Gastrocnemius medialis (tissue), 4 donors: ENCODE measurements at regions not wholly inside any gene's neighbourhood (a gene's known extent, or its start where the extent isn't known, plus 50 kb on each side); places are given as distances from the start of the nearest gene placed in this dataset.

Source experiments
- ATAC-seq, 2 donors: fragments of 150-250 bp; one replicate each; pipeline ENCODE4 v1.9.1; 2016
- DNase-seq, 2 donors: peaks; one replicate each; pipeline ENCODE4 v3.0.0-alpha.2; 2019
- H3K27ac ChIP-seq, 4 donors: fragments of 200-600 bp; sonication (generic); 1 replicate in 1 of 4; 2 replicates in 3 of 4; pipeline ENCODE4 v1.5.1; 2016 to 2018; ENCODE audit warnings: mild to moderate bottlenecking in 2 of 4, moderate library complexity in 1 of 4
- H3K27me3 ChIP-seq, 3 donors: fragments of 200-600 bp; sonication (generic) in 2 of 3; 1 replicate in 1 of 3; 2 replicates in 2 of 3; pipeline versions ENCODE4 v1.5.1 to v1.6.0; 2016 to 2019; ENCODE audit warnings: mild to moderate bottlenecking in 1 of 3, moderate library complexity in 1 of 3
- H3K36me3 ChIP-seq, 2 donors: fragments of 200-600 bp; sonication (generic) in 1 of 2; one replicate each; pipeline ENCODE4 v1.5.1; 2017 to 2018
- H3K4me1 ChIP-seq, 2 donors: fragments of 200-600 bp; sonication (generic) in 1 of 2; one replicate each; pipeline ENCODE4 v1.5.1; 2016 to 2017; ENCODE audit warnings: mild to moderate bottlenecking in 2 of 2
- H3K4me3 ChIP-seq, 4 donors: fragments of 200-600 bp; sonication (generic) in 3 of 4; 1 replicate in 1 of 4; 2 replicates in 3 of 4; pipeline ENCODE4 v1.5.1; 2016 to 2019; ENCODE audit warnings: mild to moderate bottlenecking in 2 of 4
- H3K9me3 ChIP-seq, 3 donors: fragments of 200-600 bp; sonication (generic) in 2 of 3; 1 replicate in 1 of 3; 2 replicates in 2 of 3; pipeline ENCODE4 v1.5.1; 2016 to 2019
- POLR2A ChIP-seq, 2 donors: fragments of 450-650 bp; IDR thresholded peaks; one replicate each; pipeline ENCODE4 v1.6.1; 2017; ENCODE audit warnings: antibody characterized with exemption in 2 of 2, mild to moderate bottlenecking in 2 of 2, moderate library complexity in 2 of 2
- in situ Hi-C, 4 donors: fragments of 200-750 bp; cut with MboI; loops; one replicate each; pipeline versions ENCODE4 v1.15.0 to v1.8.0; 2017; ENCODE audit warnings: low sequenced_read_pairs in 4 of 4
- intact Hi-C: fragments of 100-400 bp; cut with DNase I; formaldehyde crosslinking; loops from one replicate; pipeline ENCODE4 v1.15.1; 2023; ENCODE audit warnings: low total_unique reads
- TF ChIP-seq, protein P1 (sequence below), 5 experiments: fragments of 450-650 bp in 3 of 5; fragments of 200-600 bp in 2 of 5; sonication (generic) in 2 of 5; IDR thresholded peaks in 4 of 5; conservative IDR thresholded peaks in 1 of 5; 1 replicate in 4 of 5; 2 replicates in 1 of 5; pipeline ENCODE4 v1.5.1; 2016 to 2019; ENCODE audit warnings: antibody characterized with exemption in 5 of 5, mild to moderate bottlenecking in 3 of 5, moderate library complexity in 3 of 5

DNA sequence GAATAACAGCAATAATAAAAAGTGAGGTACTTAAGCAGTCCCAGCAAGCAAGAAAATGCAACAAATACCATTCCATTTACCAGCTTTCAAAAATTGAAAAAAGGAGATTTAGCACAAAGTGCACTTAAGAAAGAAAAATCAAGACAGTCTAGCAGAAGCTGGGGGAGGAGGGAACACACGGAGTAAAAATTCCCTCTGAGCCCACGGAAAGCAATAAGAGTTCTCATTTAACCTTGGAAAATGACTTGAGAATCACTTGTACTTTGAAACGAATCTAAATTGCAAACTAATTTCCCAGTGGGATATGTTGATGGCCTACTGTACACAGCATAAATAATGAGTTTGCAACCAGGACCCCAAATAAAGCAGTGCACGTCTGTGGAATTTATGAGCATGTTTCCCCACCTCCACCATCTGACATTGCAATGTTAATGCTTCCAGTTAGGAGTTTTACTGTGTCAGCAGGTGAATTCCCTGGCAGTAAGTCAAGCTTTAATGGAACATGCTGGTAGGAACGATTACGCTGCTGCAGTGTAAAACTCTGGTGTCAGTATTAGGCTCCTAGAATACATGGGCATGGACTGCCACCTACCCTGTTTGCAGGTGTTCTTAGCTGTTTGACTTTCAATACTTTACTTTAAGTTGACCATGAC lies 386.8 kb downstream of the HDGFL1 start:
- in situ Hi-C loops, result no loop called here
- Histone ChIP-seq H3K4me3 (no peak overlapping the region), H3K4me1 (peaks cover 0 to 5% of the 10 kb centered on the region in 2 donors), H3K27ac (no peak overlapping the region), H3K27me3 (no peaks in the 10 kb centered on the region), H3K36me3 (no peaks in the 10 kb centered on the region), H3K9me3 (no peaks in the 10 kb centered on the region)
- ATAC-seq, result no peak
- no peak for DNase-seq
- intact Hi-C loops, result no loop called here
- TF ChIP-seq, protein P1, sequence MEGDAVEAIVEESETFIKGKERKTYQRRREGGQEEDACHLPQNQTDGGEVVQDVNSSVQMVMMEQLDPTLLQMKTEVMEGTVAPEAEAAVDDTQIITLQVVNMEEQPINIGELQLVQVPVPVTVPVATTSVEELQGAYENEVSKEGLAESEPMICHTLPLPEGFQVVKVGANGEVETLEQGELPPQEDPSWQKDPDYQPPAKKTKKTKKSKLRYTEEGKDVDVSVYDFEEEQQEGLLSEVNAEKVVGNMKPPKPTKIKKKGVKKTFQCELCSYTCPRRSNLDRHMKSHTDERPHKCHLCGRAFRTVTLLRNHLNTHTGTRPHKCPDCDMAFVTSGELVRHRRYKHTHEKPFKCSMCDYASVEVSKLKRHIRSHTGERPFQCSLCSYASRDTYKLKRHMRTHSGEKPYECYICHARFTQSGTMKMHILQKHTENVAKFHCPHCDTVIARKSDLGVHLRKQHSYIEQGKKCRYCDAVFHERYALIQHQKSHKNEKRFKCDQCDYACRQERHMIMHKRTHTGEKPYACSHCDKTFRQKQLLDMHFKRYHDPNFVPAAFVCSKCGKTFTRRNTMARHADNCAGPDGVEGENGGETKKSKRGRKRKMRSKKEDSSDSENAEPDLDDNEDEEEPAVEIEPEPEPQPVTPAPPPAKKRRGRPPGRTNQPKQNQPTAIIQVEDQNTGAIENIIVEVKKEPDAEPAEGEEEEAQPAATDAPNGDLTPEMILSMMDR (IDR thresholded peaks at IDR 0.05 in 4 of 5, conservative IDR thresholded peaks at IDR 0.05 in 1 of 5), result no peak

DNA sequence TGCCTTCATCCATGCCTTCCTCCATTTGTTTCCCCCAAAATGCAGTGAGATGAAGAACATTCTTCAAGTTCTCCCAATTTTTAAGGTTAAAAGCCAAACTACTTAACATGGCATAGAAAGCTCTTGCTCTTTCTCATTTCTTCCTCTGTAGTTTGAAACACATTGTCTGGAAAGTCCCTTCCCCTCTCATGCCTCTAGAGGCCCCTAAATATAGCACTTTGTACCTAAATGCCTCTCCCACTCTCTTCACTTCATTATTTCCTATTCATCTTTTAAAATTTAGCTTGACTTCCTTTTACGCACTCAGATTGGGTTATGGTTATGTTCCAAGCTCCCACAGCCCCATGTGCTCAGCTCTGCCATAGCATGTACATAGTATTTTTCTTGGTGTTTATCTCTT lies 389.3 kb downstream of the HDGFL1 start:
- in situ Hi-C loops (no loop called here), intact Hi-C loops (no loop called here)
- Histone ChIP-seq H3K4me1 (peaks cover 0 to 5% of the 10 kb centered on the region in 2 donors), H3K4me3 (no peak overlapping the region), H3K9me3 (no peaks in the 10 kb centered on the region), H3K27ac (no peak overlapping the region), H3K36me3 (no peaks in the 10 kb centered on the region), H3K27me3 (no peaks in the 10 kb centered on the region)
- no peak for TF ChIP-seq POLR2A (IDR thresholded peaks at IDR 0.05)
- TF ChIP-seq, protein P1 (IDR thresholded peaks at IDR 0.05 in 4 of 5, conservative IDR thresholded peaks at IDR 0.05 in 1 of 5), result no peak
- ATAC-seq (no peak), DNase-seq (no peak)

DNA sequence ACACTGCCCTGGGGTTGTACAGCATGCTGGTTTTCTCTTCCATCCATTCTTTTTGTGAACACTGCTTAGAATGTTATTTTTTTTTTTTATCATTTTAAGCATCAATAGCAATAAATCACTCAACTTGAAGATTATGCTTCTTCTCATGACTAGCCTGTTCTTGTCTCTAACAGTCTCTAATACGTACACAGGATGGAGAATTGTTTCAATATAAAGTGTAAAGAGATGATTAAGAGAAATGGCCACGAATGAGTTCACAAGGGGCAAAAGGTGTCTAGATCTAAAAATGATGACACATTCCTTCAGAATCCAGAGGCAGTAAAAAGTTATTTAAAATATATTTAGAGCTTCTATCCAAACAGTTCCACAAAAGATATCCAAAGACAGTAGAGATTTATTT lies 390.2 kb downstream of the HDGFL1 start:
- intact Hi-C loops, result no loop called here
- DNase-seq (no peak), ATAC-seq (no peak)
- Histone ChIP-seq H3K4me1 (peaks cover 0 to 5% of the 10 kb centered on the region in 2 donors), H3K27ac (no peak overlapping the region), H3K4me3 (no peak overlapping the region), H3K36me3 (no peaks in the 10 kb centered on the region), H3K27me3 (no peaks in the 10 kb centered on the region), H3K9me3 (no peaks in the 10 kb centered on the region)
- TF ChIP-seq POLR2A (IDR thresholded peaks at IDR 0.05), result no peak
- TF ChIP-seq, protein P1 (IDR thresholded peaks at IDR 0.05 in 4 of 5, conservative IDR thresholded peaks at IDR 0.05 in 1 of 5), result no peak
- in situ Hi-C loops, result no loop called here

DNA sequence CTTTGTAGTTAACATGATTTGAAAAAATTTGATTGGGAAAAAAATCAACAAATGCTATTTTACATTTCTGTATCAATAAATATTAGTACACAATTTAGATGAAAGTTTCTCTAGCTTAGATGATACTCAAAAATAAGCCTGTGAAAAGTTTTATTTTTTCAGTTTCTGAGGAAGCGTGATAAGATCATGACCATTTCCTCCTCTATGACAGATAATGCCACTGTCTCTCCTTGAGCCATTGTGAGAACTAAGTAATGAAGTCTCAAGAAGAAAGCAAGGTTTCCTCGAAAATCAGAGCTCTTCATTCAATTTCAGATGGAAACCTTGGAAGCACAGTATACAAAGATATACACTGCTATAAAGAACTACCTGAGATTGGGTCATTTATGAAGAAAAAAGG lies 395.0 kb downstream of the HDGFL1 start:
- Histone ChIP-seq H3K4me3 (no peak overlapping the region), H3K4me1 (no peaks in the 10 kb centered on the region), H3K9me3 (no peaks in the 10 kb centered on the region), H3K27ac (no peak overlapping the region), H3K36me3 (no peaks in the 10 kb centered on the region), H3K27me3 (no peaks in the 10 kb centered on the region)
- DNase-seq (no peak), ATAC-seq (no peak)
- no peak for TF ChIP-seq POLR2A (IDR thresholded peaks at IDR 0.05)
- TF ChIP-seq, protein P1 (IDR thresholded peaks at IDR 0.05 in 4 of 5, conservative IDR thresholded peaks at IDR 0.05 in 1 of 5), result no peak
- in situ Hi-C loops, result no loop called here
- intact Hi-C loops, result no loop called here

DNA sequence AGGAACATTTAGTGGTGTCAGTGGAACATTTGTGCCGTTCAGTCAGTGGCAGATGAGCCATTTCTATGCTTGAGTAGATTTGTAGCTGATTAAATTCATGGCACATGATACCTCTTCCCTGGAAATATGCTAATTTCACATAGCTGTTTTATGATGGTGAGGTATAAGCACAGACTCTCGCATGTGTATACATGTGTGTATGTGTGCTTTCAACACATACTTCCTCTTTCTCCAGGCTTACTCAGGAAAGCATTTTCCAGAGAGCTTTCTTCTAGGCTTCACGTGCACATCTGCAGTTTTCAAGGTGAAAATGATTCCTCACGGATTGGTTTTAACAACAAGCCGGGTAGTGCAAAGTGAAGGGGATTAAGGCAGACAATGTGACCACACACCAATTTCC lies 396.5 kb downstream of the HDGFL1 start:
- intact Hi-C loops (no loop called here), in situ Hi-C loops (no loop called here)
- Histone ChIP-seq H3K4me3 (no peak overlapping the region), H3K36me3 (no peaks in the 10 kb centered on the region), H3K9me3 (no peaks in the 10 kb centered on the region), H3K4me1 (no peaks in the 10 kb centered on the region), H3K27me3 (no peaks in the 10 kb centered on the region), H3K27ac (no peak overlapping the region)
- TF ChIP-seq, protein P1 (IDR thresholded peaks at IDR 0.05 in 4 of 5, conservative IDR thresholded peaks at IDR 0.05 in 1 of 5), result no peak
- TF ChIP-seq POLR2A (IDR thresholded peaks at IDR 0.05), result no peak
- no peak for ATAC-seq
- no peak for DNase-seq
